SK-N-SH (cell line): ENCODE measurements at regions not wholly inside any gene's neighbourhood (a gene's known extent, or its start where the extent isn't known, plus 50 kb on each side); places are given as distances from the start of the nearest gene placed in this dataset.

Experiments used
- CHD2 ChIP-seq: fragments of 150-350 bp; IDR thresholded peaks from 2 replicates; pipeline ENCODE4 v1.6.1; 2018; ENCODE audit warnings: low read length; ENCODE audit not compliant: partially characterized antibody
- EP300 ChIP-seq, 2 experiments: IDR thresholded peaks; 2 replicates each; pipeline versions ENCODE4 v1.4.0 to v1.6.1; 2012; ENCODE audit warnings: borderline replicate concordance in 1 of 2, low read depth in 1 of 2, low read length in 1 of 2
- FOXJ3 ChIP-seq: sonication (generic); formaldehyde crosslinking; IDR thresholded peaks from 2 replicates; pipeline ENCODE4 v1.5.1; 2020; ENCODE audit warnings: mild to moderate bottlenecking, missing genetic modification reagents
- FOXM1 ChIP-seq: IDR thresholded peaks from 2 replicates; pipeline ENCODE4 v1.4.0; 2012; ENCODE audit warnings: low read depth, mild to moderate bottlenecking
- GABPA ChIP-seq: IDR thresholded peaks from 2 replicates; pipeline ENCODE4 v1.4.0; 2012; ENCODE audit warnings: low read depth, mild to moderate bottlenecking
- GATA2 ChIP-seq: sonication (generic); formaldehyde crosslinking; IDR thresholded peaks from 2 replicates; pipeline ENCODE4 v1.5.0; 2020; ENCODE audit warnings: mild to moderate bottlenecking, missing genetic modification reagents
- IRF3 ChIP-seq: fragments of 150-350 bp; IDR thresholded peaks from 2 replicates; pipeline ENCODE4 v1.6.1; 2016; ENCODE audit warnings: mild to moderate bottlenecking, low read depth, low read length
- POLR2AphosphoS5 ChIP-seq: IDR thresholded peaks from 2 replicates; pipeline ENCODE4 v1.6.1; 2012; ENCODE audit warnings: low read depth, low read length
- RCOR1 ChIP-seq: fragments of 150-350 bp; IDR thresholded peaks from 2 replicates; pipeline ENCODE4 v1.6.1; 2017; ENCODE audit warnings: antibody characterized with exemption, low read length
- SIN3A ChIP-seq: IDR thresholded peaks from 2 replicates; pipeline ENCODE4 v1.6.1; 2012; ENCODE audit warnings: low read depth, mild to moderate bottlenecking, low read length, moderate library complexity, borderline replicate concordance
- TEAD4 ChIP-seq: IDR thresholded peaks from 2 replicates; pipeline ENCODE4 v1.4.0; 2012; ENCODE audit warnings: mild to moderate bottlenecking, borderline replicate concordance; ENCODE audit not compliant: insufficient read depth
- YY1 ChIP-seq: IDR thresholded peaks from 2 replicates; pipeline ENCODE4 v1.4.0; 2012; ENCODE audit warnings: low read depth, mild to moderate bottlenecking
- TF ChIP-seq, protein P1 (sequence below): fragments of 200-600 bp; sonication (generic); IDR thresholded peaks from 2 replicates; pipeline ENCODE4 v1.6.1; 2017; ENCODE audit warnings: antibody characterized with exemption, mild to moderate bottlenecking, moderate library complexity

GRCh38 chr1:168980180-168980579 lies 126.3 kb upstream of the ATP1B1 start:
- TF ChIP-seq, protein P1, sequence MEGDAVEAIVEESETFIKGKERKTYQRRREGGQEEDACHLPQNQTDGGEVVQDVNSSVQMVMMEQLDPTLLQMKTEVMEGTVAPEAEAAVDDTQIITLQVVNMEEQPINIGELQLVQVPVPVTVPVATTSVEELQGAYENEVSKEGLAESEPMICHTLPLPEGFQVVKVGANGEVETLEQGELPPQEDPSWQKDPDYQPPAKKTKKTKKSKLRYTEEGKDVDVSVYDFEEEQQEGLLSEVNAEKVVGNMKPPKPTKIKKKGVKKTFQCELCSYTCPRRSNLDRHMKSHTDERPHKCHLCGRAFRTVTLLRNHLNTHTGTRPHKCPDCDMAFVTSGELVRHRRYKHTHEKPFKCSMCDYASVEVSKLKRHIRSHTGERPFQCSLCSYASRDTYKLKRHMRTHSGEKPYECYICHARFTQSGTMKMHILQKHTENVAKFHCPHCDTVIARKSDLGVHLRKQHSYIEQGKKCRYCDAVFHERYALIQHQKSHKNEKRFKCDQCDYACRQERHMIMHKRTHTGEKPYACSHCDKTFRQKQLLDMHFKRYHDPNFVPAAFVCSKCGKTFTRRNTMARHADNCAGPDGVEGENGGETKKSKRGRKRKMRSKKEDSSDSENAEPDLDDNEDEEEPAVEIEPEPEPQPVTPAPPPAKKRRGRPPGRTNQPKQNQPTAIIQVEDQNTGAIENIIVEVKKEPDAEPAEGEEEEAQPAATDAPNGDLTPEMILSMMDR: no peak
- TF ChIP-seq RCOR1 (no peak), TEAD4 (no peak), CHD2 (no peak), GABPA (no peak), FOXM1 (no peak), EP300 (IDR thresholded peaks at IDR 0.05; ENCODE audit: borderline replicate concordance in 1 of 2, low read depth in 1 of 2, low read length in 1 of 2) (no peak), GATA2 (no peak), YY1 (no peak), IRF3 (no peak), POLR2AphosphoS5 (no peak), SIN3A (no peak), FOXJ3 (CRISPR knock-in tag) (no peak)
